ENCODE measurements at regions not wholly inside any gene's neighbourhood (a gene's known extent, or its start where the extent isn't known, plus 50 kb on each side); places are given as distances from the start of the nearest gene placed in this dataset.

DNA sequence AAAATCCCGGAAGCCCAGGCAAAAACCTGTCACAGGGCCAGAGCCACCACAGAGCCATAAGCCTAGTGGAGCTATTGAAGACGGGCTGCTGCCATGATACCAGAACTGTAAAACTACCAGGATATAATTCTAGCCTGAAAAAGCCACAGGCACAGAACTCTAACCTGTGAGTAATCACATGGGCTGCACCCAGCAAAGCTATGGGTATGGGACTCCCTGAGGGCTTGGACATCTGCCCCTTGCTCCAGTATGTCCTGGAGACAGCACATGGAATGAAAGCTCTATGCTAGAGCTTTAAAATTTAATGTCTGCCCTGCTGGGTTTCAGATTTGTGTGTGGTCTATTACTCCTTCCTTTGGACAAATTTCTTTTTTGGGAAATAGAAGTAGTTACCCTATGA lies 2183.6 kb upstream of the CELF4 start:
- Histone ChIP-seq H3K9ac (ENCODE audit: control insufficient read depth, insufficient read depth, low read length) (no peak overlapping the region), H3K27me3 (replicated peaks in 1 of 2; ENCODE audit: control insufficient read depth in 2 of 2, insufficient read depth in 2 of 2, low read length in 1 of 2) (no peaks in the 10 kb centered on the region), H3K36me3 (ENCODE audit: control insufficient read depth in 2 of 2, insufficient read depth in 2 of 2, low read length in 1 of 2) (no peaks in the 10 kb centered on the region), H3K9me3 (replicated peaks; ENCODE audit: control insufficient read depth, insufficient read depth, low read length) (no peaks in the 10 kb centered on the region), H3K27ac (ENCODE audit: control insufficient read depth, insufficient read depth) (no peak overlapping the region), H3K4me3 (no peak overlapping the region), H3K79me2 (ENCODE audit: control insufficient read depth, insufficient read depth, low read length) (no peaks in the 10 kb centered on the region), H3K4me2 (ENCODE audit: control insufficient read depth, insufficient read depth) (no peak overlapping the region), H4K20me1 (ENCODE audit: control insufficient read depth, insufficient read depth) (no peaks in the 10 kb centered on the region), H2AFZ (ENCODE audit: control insufficient read depth, low read depth, low read length) (no peak overlapping the region), H3K4me1 (ENCODE audit: control insufficient read depth, insufficient read depth, low read length) (no peaks in the 10 kb centered on the region)
- intact Hi-C loops (cut with micrococcal nuclease; ENCODE audit: unreplicated experiment) (no loop called here), in situ Hi-C loops (cut with MboI) (no loop called here)
- no peak for ATAC-seq
- 20% methylated on average over 2 of the region's 2 CpGs for WGBS (ENCODE audit: insufficient coverage, insufficient replicate concordance, low lambda C conversion rate, missing lambda C conversion rate)
- DNase-seq (ENCODE audit: low read depth, low spot score), result no peak
- POLR2A ChIA-PET, result no interaction called here
- FAIRE-seq, result no peak
- CTCF ChIA-PET, result no interaction called here
- RAD21 ChIA-PET (ENCODE audit: unreplicated experiment), result no interaction called here
- no TSS peak for BruUV-seq (replicated peaks)
- TF ChIP-seq, protein P1, sequence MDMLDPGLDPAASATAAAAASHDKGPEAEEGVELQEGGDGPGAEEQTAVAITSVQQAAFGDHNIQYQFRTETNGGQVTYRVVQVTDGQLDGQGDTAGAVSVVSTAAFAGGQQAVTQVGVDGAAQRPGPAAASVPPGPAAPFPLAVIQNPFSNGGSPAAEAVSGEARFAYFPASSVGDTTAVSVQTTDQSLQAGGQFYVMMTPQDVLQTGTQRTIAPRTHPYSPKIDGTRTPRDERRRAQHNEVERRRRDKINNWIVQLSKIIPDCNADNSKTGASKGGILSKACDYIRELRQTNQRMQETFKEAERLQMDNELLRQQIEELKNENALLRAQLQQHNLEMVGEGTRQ (IDR thresholded peaks at IDR 0.05; ENCODE audit: borderline replicate concordance, low read depth, low read length), result no peak
- TF ChIP-seq, protein P2, sequence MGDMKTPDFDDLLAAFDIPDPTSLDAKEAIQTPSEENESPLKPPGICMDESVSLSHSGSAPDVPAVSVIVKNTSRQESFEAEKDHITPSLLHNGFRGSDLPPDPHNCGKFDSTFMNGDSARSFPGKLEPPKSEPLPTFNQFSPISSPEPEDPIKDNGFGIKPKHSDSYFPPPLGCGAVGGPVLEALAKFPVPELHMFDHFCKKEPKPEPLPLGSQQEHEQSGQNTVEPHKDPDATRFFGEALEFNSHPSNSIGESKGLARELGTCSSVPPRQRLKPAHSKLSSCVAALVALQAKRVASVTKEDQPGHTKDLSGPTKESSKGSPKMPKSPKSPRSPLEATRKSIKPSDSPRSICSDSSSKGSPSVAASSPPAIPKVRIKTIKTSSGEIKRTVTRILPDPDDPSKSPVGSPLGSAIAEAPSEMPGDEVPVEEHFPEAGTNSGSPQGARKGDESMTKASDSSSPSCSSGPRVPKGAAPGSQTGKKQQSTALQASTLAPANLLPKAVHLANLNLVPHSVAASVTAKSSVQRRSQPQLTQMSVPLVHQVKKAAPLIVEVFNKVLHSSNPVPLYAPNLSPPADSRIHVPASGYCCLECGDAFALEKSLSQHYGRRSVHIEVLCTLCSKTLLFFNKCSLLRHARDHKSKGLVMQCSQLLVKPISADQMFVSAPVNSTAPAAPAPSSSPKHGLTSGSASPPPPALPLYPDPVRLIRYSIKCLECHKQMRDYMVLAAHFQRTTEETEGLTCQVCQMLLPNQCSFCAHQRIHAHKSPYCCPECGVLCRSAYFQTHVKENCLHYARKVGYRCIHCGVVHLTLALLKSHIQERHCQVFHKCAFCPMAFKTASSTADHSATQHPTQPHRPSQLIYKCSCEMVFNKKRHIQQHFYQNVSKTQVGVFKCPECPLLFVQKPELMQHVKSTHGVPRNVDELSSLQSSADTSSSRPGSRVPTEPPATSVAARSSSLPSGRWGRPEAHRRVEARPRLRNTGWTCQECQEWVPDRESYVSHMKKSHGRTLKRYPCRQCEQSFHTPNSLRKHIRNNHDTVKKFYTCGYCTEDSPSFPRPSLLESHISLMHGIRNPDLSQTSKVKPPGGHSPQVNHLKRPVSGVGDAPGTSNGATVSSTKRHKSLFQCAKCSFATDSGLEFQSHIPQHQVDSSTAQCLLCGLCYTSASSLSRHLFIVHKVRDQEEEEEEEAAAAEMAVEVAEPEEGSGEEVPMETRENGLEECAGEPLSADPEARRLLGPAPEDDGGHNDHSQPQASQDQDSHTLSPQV (IDR thresholded peaks at IDR 0.05), result no peak
- TF ChIP-seq RUNX3 (IDR thresholded peaks at IDR 0.05; ENCODE audit: low read length) (no peak), NFYB (IDR thresholded peaks at IDR 0.05; ENCODE audit: insufficient read depth, low read depth, low read length) (no peak), MEF2B (IDR thresholded peaks at IDR 0.05; ENCODE audit: partially characterized antibody, poor library complexity, severe bottlenecking) (no peak), BACH1 (IDR thresholded peaks at IDR 0.05; ENCODE audit: borderline replicate concordance) (no peak), KDM1A (IDR thresholded peaks at IDR 0.05; ENCODE audit: borderline replicate concordance) (no peak), ZNF207 (IDR thresholded peaks at IDR 0.05; ENCODE audit: borderline replicate concordance) (no peak)
- TF ChIP-seq, protein P3, sequence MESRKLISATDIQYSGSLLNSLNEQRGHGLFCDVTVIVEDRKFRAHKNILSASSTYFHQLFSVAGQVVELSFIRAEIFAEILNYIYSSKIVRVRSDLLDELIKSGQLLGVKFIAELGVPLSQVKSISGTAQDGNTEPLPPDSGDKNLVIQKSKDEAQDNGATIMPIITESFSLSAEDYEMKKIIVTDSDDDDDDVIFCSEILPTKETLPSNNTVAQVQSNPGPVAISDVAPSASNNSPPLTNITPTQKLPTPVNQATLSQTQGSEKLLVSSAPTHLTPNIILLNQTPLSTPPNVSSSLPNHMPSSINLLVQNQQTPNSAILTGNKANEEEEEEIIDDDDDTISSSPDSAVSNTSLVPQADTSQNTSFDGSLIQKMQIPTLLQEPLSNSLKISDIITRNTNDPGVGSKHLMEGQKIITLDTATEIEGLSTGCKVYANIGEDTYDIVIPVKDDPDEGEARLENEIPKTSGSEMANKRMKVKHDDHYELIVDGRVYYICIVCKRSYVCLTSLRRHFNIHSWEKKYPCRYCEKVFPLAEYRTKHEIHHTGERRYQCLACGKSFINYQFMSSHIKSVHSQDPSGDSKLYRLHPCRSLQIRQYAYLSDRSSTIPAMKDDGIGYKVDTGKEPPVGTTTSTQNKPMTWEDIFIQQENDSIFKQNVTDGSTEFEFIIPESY (IDR thresholded peaks at IDR 0.05), result no peak
- TF ChIP-seq, protein P4, sequence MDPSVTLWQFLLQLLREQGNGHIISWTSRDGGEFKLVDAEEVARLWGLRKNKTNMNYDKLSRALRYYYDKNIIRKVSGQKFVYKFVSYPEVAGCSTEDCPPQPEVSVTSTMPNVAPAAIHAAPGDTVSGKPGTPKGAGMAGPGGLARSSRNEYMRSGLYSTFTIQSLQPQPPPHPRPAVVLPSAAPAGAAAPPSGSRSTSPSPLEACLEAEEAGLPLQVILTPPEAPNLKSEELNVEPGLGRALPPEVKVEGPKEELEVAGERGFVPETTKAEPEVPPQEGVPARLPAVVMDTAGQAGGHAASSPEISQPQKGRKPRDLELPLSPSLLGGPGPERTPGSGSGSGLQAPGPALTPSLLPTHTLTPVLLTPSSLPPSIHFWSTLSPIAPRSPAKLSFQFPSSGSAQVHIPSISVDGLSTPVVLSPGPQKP (IDR thresholded peaks at IDR 0.05; ENCODE audit: low read depth, low read length), result no peak
- SMC1A ChIA-PET (ENCODE audit: uncharacterized antibody, unreplicated experiment), result interaction anchor here (0.6 kb wide), 1 partner anchor 410 kb away, joined by 3 read pairs; no protein-coding TSS in a partner anchor

Measured in GM12878 (cell line).